HL-60 (cell line): ENCODE measurements at regions not wholly inside any gene's neighbourhood (a gene's known extent, or its start where the extent isn't known, plus 50 kb on each side); places are given as distances from the start of the nearest gene placed in this dataset.

Experiments
- DNase-seq, 2 experiments: peaks; one replicate each; pipeline ENCODE4 v3.0.0-alpha.2; 2010 to 2020; ENCODE audit warnings: low read depth in 1 of 2, low spot score in 1 of 2
- H3K27ac ChIP-seq: fragments of 250-450 bp; sonication (Bioruptor Pico); replicated peaks from 2 replicates; pipeline ENCODE4 v1.5.1; 2020; ENCODE audit warnings: mild to moderate bottlenecking, moderate library complexity
- H3K27me3 ChIP-seq: fragments of 250-450 bp; sonication (Bioruptor Pico); 2 replicates; pipeline ENCODE4 v1.5.1; 2021; ENCODE audit warnings: mild to moderate bottlenecking, moderate library complexity; ENCODE audit not compliant: insufficient read depth, poor library complexity, severe bottlenecking
- H3K4me3 ChIP-seq: replicated peaks from 2 replicates; pipeline ENCODE4 v1.5.1; 2011; ENCODE audit warnings: mild to moderate bottlenecking, control low read depth, low read length; ENCODE audit not compliant: insufficient read depth
- GABPA ChIP-seq: IDR thresholded peaks from 2 replicates; pipeline ENCODE4 v1.6.1; 2012; ENCODE audit warnings: low read depth
- POLR2AphosphoS5 ChIP-seq: IDR thresholded peaks from 2 replicates; pipeline ENCODE4 v1.6.1; 2012; ENCODE audit warnings: low read depth
- SPI1 ChIP-seq: IDR thresholded peaks from 2 replicates; pipeline ENCODE4 v1.6.1; 2012; ENCODE audit warnings: low read depth, mild to moderate bottlenecking, borderline replicate concordance
- TF ChIP-seq, protein P1 (sequence below): IDR thresholded peaks from 2 replicates; pipeline ENCODE4 v1.6.1; 2012; ENCODE audit warnings: low read depth; ENCODE audit not compliant: insufficient replicate concordance
- TF ChIP-seq, protein P2 (sequence below): IDR thresholded peaks from one replicate; pipeline ENCODE4 v1.5.1; 2011; ENCODE audit warnings: low read length, control low read depth, inconsistent platforms; ENCODE audit not compliant: insufficient read depth

DNA sequence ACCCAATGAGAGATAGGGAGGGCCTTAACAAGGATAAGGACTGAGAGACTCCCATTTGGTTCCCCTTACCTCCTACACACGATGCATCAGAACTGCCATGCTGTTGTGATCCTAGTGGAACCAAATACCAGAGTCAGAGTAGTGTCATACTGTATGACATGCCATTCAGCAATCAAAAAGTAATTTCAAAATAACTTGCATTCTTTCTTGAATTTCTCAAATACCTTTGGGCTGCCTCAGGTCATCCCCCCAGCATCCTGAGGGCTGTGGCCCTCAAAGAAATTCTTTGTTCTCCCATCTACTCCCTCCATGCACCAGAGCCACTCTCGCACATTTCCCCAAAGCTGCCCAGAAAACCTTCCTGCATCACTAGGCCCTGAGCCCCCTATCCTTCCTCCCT is 68.9 kb upstream of the PPP2R3A start:
- Histone ChIP-seq H3K27me3 (no peaks in the 10 kb centered on the region), H3K4me3 (no peak overlapping the region), H3K27ac (no peak overlapping the region)
- DNase-seq: no peak
- TF ChIP-seq, protein P1, sequence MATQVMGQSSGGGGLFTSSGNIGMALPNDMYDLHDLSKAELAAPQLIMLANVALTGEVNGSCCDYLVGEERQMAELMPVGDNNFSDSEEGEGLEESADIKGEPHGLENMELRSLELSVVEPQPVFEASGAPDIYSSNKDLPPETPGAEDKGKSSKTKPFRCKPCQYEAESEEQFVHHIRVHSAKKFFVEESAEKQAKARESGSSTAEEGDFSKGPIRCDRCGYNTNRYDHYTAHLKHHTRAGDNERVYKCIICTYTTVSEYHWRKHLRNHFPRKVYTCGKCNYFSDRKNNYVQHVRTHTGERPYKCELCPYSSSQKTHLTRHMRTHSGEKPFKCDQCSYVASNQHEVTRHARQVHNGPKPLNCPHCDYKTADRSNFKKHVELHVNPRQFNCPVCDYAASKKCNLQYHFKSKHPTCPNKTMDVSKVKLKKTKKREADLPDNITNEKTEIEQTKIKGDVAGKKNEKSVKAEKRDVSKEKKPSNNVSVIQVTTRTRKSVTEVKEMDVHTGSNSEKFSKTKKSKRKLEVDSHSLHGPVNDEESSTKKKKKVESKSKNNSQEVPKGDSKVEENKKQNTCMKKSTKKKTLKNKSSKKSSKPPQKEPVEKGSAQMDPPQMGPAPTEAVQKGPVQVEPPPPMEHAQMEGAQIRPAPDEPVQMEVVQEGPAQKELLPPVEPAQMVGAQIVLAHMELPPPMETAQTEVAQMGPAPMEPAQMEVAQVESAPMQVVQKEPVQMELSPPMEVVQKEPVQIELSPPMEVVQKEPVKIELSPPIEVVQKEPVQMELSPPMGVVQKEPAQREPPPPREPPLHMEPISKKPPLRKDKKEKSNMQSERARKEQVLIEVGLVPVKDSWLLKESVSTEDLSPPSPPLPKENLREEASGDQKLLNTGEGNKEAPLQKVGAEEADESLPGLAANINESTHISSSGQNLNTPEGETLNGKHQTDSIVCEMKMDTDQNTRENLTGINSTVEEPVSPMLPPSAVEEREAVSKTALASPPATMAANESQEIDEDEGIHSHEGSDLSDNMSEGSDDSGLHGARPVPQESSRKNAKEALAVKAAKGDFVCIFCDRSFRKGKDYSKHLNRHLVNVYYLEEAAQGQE: no peak
- TF ChIP-seq GABPA: no peak
- TF ChIP-seq, protein P2, sequence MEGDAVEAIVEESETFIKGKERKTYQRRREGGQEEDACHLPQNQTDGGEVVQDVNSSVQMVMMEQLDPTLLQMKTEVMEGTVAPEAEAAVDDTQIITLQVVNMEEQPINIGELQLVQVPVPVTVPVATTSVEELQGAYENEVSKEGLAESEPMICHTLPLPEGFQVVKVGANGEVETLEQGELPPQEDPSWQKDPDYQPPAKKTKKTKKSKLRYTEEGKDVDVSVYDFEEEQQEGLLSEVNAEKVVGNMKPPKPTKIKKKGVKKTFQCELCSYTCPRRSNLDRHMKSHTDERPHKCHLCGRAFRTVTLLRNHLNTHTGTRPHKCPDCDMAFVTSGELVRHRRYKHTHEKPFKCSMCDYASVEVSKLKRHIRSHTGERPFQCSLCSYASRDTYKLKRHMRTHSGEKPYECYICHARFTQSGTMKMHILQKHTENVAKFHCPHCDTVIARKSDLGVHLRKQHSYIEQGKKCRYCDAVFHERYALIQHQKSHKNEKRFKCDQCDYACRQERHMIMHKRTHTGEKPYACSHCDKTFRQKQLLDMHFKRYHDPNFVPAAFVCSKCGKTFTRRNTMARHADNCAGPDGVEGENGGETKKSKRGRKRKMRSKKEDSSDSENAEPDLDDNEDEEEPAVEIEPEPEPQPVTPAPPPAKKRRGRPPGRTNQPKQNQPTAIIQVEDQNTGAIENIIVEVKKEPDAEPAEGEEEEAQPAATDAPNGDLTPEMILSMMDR: no peak
- TF ChIP-seq SPI1: no peak
- TF ChIP-seq POLR2AphosphoS5: no peak

DNA sequence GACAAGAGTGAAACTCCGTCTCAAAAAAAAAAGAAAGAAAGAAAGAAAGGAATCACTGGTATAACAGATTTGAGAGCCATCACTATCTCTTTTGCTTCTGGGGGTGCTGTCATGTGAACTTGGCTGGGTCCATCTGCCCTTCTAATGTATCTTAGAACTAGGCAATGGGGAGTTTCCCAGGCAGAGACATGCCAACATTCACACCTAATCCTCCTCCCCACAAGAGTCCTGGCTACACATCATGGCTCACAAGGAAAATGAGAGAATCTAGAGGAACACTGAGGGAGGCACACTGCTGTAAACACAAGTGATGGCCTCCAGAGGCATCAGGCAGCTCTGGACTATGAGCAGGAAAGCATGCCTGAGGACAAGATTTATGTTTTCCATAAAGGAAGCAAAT is 67.8 kb upstream of the PPP2R3A start:
- H3K27ac ChIP-seq: no peak overlapping the region
- TF ChIP-seq, protein P2: no peak
- H3K4me3 ChIP-seq: no peak overlapping the region
- no peaks in the 10 kb centered on the region for H3K27me3 ChIP-seq
- DNase-seq: no peak

DNA sequence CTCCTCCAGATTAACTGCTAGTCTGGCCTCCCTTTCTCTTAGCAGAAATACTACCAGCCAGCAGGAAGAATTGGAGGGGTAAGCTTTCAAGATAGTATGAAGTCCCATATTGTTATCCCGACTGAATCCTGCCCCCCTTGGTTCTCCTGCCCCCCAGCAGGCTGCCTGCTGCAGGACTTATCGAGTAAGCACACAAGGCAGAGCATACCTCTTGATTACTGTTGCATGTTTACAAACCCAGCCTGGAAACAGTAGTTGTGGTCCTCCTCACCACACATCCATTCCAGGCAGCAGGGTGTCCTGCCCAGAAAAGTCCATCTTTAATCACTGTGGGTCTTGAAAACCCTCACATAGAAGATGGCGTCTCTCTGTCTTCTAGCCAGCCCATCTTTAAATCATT is 66.8 kb upstream of the PPP2R3A start:
- Histone ChIP-seq H3K27me3 (no peaks in the 10 kb centered on the region), H3K4me3 (no peak overlapping the region), H3K27ac (no peak overlapping the region)
- no peak for TF ChIP-seq POLR2AphosphoS5
- TF ChIP-seq SPI1: no peak
- no peak for TF ChIP-seq GABPA
- TF ChIP-seq, protein P2: no peak
- TF ChIP-seq, protein P1: no peak
- no peak for DNase-seq

DNA sequence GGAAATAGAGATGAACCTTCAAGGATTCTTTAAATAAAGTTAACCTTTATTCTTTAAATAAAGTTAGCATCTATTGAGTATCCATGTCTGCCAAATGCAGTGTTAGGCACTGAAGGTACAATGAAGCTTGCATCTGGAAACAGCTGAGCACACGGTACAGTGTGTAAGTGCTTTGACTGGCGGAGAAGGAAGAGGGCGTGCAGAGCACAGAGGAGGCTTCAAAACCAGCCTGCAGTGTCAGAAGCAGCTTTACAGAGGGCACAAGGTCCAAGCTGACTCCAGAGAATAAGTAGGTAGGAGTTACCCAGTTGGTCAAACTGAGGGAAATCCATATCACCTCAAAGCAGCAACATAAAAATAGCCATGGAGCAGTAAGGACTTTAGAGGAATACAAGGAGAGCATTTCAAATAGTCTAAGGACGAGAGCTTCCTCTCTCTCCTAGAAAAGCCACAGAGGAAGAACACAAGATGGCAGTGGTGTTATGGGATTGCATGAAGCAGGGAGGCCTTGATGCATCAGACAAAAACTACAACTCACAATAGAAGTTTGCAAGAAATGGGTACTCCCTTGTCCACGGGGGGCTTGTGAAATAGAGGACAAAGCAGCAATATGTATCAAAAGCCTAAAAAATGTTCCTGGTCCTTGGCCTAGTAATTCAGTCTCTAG is 60.3 kb upstream of the PPP2R3A start:
- H3K4me3 ChIP-seq: no peak overlapping the region
- no peak for DNase-seq
- H3K27ac ChIP-seq: no peak overlapping the region
- no peaks in the 10 kb centered on the region for H3K27me3 ChIP-seq
- no peak for TF ChIP-seq POLR2AphosphoS5
- TF ChIP-seq GABPA: no peak
- no peak for TF ChIP-seq SPI1
- TF ChIP-seq, protein P2: no peak
- TF ChIP-seq, protein P1: no peak
